ENCODE measurements at regions not wholly inside any gene's neighbourhood (a gene's known extent, or its start where the extent isn't known, plus 50 kb on each side); places are given as distances from the start of the nearest gene placed in this dataset.

GRCh38 chr14:105863296-105864108 lies 337.1 kb downstream of the TMEM121 start:
- peak; percentile 62 for DNase-seq

- DNase-seq, result no peak
Observed at GRCh38 chr14:105864116-105864515, 337.7 kb downstream of the TMEM121 start.

- DNase-seq, result no peak
Observed at GRCh38 chr14:105864651-105865265, 338.4 kb downstream of the TMEM121 start.

DNA sequence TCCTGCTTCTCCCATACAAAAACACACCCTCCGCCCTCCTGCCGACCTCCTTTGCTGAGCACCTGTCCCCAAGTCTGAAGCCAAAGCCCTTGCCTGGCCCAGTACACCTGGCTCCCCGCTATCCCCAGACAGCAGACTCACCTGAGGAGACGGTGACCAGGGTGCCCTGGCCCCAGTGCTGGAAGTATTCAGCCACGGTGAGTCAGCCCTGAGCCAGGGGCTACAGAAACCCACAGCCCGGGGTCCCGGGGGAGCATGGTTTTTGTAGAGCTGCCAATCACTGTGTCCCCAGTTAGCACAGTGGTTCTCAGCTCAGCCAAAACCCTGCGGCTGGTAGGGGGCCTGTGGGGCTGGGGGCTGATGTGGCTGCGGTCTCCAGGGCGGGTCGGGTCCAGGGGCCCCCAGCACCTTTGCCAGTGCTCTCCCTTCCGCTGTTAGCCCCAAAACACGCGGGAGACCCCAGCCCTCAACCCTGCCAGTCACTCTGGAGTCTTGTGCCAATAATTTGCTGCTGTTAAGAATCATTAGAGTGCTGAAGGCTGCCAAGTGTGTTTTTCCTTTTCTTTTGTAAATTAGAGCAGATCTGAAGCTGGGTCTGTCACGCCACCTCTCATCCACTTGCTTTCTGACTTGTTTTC lies 339.0 kb downstream of the TMEM121 start:
- no peak for DNase-seq

GRCh38 chr14:105865904-105866840 lies 339.8 kb downstream of the TMEM121 start:
- DNase-seq, result no peak

DNA sequence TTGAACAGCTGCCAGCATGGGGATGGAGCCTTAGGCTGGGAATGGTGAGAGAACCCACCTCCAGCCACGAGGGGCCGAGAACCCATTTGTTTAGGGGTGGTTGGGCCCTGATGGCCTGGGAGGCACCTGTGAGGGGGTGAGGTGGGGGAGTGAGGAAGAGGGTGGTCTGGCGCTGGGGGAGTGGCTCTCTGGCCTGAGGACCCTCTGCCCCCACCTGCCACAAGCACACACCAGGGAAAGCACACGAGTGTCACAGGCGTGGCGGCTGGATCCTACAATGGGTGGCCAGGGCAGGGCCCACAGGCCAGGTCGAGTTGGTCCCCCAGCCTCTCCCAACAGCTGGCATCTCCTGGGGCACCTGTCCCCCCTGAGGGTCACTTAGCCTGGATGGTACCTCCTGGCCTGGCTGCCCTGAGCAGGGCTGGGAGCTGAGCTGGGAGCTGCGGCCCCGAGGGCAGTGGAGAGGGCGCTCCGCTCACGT lies 340.5 kb downstream of the TMEM121 start:
- DNase-seq, result no peak

- DNase-seq, result peak; percentile 58
Observed at GRCh38 chr14:105867961-105868599, 341.7 kb downstream of the TMEM121 start.

- no peak for DNase-seq
Observed at GRCh38 chr14:105871590-105871989, 345.2 kb downstream of the TMEM121 start.

DNA sequence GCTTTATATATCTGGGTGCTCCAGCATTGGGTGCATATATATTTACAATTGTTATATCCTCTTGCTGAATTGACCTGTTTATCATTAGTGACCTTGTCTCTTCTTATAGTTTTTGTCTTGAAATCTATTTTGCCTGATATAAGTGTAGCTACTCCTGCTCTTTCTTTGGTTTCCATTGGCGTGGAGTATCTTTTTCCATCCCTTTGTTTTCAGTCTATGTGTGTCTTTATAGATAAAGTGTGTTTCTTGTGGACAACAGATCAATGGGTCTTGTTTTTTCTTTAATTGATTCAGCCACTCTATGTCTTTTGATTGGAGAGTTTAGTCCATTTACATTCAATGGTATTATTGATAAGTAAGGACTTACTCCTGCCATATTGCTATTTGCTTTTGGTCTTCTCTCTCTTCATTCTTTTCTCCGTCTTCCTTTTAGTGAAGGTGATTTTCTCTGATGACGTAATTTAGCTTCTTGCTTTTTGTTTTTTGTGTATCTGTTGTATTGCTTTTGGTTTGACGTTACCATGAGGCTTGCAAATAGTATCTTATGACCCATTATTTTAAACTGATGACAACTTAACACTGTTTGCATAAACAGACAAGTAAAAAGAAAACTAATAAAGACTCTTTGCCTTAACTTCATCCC lies 347.6 kb downstream of the TMEM121 start:
- no peak for DNase-seq

- peak; percentile 37 for DNase-seq
Observed at GRCh38 chr14:105876158-105876557, 349.8 kb downstream of the TMEM121 start.

- peak; percentile 27 for DNase-seq
Observed at GRCh38 chr14:105876829-105877228, 350.4 kb downstream of the TMEM121 start.

- peak; percentile 46 for DNase-seq
Observed at GRCh38 chr14:105877645-105878044, 351.3 kb downstream of the TMEM121 start.

GRCh38 chr14:105878125-105878524 lies 351.7 kb downstream of the TMEM121 start:
- peak; percentile 42 for DNase-seq

DNA sequence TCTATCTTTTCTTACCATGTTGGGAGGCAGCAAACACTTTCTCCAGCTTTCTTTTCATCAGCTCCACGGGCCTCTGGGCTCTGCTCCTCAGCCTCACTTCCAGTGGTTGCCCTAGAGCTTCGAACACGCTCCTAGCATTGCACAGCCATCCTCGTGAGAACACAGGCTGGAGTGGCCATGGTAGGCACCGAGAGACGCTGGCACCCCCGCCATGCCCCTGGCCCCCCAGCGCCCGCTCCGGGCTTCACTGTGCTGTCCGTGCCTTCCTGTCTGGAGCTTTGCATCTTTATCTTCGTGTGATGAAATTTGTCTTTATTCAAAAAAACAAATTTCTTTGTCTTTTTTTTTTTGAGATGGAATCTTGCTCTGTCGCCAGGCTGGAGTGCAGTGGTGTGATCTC lies 352.2 kb downstream of the TMEM121 start:
- DNase-seq, result peak; percentile 36

DNA sequence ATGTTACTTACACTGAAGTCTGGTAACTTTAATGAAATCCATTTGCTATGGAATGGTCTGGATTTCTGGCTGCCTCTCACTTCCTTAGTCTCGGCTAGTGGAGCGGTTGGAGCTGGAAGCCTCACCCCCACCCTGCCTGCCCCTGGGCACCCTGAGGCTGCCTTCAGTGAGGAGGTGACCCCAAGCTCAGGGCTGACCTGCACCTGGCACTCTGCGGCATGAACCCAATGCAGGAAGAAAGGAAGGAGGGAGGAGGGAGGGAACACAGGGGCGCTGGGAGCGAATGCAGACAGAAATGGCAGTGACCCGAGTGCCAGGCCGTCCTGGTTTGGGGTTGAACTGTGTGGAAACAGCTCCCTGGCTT lies 353.1 kb downstream of the TMEM121 start:
- peak; percentile 54 for DNase-seq

DNA sequence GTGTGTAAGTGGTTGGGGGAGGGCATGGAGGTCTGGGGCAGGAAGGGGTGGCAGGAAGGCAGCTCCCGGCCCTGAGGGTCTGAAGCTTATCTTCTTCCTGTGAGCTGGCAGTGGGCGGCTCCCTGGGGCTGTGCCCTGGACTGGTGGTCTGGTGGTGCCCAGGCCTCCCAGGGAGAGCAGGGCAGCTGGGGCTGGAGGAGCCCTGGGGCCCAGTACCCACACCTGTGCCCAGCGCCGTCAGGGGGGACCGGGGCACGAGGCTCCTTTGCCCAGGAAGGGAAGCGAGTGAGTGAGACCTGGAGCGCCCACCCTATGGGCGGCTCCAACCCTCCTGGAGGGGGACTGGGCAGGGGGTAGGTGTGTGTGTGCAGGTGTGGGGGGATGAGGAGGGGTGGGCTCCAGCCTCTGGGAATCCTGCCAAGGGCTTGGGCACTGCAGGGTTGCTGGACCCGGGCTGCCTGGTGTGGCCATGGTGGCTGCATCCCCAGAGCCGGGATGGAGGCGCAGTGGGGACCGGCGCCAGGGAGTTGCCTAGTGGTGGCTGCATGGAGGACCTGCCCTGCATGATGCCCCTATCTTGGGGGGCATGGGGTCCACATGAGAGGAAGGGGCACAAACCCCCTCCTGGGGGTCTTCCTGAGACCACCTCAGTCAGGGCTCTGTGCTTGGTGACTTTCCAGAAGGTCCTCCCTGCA lies 353.6 kb downstream of the TMEM121 start:
- peak; percentile 59 for DNase-seq

DNA sequence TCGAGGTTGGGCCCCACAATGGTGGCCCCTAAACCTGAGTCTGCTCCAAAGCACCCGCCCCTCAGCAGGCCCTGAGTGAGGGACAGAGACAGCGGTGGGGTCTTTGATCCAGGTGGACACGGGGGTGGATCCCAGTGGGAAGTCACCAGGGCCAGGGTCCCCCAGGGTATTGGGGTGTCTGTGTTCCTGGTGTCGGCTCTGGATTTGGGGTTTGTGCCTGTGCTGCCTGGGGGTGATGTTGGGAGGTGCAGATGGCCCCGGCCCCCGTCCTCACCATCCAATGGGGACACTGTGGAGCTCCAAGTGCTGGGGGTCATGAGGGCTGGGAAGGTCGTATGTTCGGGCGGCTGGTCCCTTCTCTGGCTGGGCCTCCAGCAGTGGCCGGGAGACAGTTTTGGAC lies 354.2 kb downstream of the TMEM121 start:
- no peak for DNase-seq

DNA sequence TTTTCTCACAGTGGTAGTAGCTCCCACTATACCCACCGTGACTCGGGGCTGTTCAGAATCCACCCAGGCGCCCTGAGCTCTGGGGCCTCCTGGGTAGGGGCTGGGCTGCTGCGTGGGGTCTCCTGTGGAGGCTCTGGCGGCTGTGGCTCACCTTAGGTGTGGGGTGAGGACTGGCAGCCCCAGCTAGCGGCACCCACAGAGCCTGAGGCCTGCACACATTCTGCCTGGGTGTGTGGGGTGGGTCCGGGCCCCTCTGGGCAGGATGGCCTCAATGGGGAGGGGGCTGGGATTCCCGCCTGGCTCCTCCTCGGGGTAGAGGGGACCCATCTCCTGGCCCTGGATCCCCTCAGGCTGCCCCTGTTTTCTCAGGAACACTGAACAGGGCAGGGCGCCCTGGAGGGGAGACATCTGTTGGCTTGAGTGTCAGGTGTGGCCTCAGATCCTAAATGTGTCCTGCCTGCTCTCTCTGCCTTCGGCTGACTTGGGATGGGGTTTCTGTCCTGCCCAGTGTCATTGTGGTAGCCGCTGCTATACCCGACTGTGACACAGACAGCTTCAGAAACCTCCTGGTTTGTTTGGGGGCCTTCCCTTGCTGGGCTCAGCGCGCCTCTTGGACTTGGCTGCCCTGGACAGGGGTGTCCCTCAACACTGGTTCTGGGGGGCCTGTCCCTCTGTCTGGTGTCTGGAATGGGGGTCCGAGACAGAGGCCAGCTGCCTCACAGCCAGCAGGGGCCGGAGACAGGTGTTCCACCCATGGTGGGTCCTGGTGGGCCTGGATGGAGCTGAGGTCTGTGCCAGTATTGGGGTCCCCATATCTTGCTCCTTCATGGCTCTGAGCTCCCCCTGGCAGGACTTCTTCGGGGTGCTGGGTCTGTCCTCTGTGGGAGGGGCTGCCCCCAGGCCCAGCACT lies 354.9 kb downstream of the TMEM121 start:
- DNase-seq, result peak; percentile 54

- DNase-seq, result peak; percentile 22
Observed at GRCh38 chr14:105882011-105882410, 355.6 kb downstream of the TMEM121 start.

DNA sequence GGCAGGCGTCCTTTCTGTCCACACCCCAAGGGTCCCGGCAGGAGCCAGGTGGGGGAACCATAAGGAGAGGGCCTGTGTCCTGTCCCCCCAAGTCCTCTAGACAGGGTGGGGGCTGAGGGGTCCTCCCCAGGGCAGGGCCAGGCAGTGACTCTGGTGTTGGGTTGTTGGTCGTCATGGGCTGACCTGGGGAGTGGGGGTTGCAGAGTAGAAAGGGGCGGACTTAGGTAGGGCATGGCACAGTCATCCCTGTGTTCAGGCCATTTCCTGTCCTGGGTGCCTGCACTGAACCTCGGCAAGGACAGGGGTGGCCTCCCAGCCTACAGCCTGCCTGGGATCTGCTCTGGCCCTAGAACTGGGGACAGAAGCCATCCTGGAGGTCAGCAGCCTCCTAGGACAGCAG lies 356.2 kb downstream of the TMEM121 start:
- DNase-seq, result peak; percentile 61

Measured in activated effector memory CD4-positive, alpha-beta T cell treated with anti-CD3 and anti-CD28 coated beads, Interleukin-2, amount 50 U/mL, for 16 hours (primary cell).